ENCODE measurements at regions not wholly inside any gene's neighbourhood (a gene's known extent, or its start where the extent isn't known, plus 50 kb on each side); places are given as distances from the start of the nearest gene placed in this dataset.

DNA sequence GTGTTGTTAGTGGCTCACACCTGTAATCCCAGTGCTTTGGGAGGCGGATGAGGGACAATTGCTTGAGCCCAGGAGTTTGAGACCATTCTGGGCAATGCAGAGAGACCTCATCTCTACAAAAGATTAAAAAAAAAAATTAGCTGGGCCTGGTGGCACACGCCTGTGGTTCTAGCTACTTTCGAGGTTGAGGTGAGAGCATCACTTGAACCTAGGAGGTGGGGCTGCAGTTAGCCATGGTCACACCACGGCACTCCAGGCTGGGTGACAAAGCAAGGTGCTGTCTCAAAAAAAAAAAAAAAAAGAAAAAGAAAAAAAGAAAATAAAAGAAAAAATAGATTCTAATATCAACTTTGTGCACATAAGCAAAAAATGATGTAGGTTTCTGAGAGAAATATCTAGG is 1492.5 kb upstream of the TMEFF2 start:
- H3K36me3 ChIP-seq (ENCODE audit: control insufficient read depth in 2 of 2, insufficient read depth in 1 of 2, low read length in 2 of 2): no peaks in the 10 kb centered on the region
- H3K27ac ChIP-seq (ENCODE audit: extremely low read depth, low read depth, low read length): no peak overlapping the region
- H3K9me3 ChIP-seq (ENCODE audit: control insufficient read depth, insufficient read depth, low read depth, low read length): no peaks in the 10 kb centered on the region
- no peak overlapping the region for H3K4me3 ChIP-seq (ENCODE audit: low read depth, low read length)
- ChIA-PET POLR2A (no interaction called here), CTCF (no interaction called here)
- no peaks in the 10 kb centered on the region for H3K4me1 ChIP-seq (ENCODE audit: control insufficient read depth, insufficient read depth, low read length)
- TF ChIP-seq ZNF747 (tag by site-specific recombination; IDR thresholded peaks at IDR 0.05) (no peak), SALL2 (tag by site-specific recombination; IDR thresholded peaks at IDR 0.05; ENCODE audit: borderline replicate concordance) (no peak), ZNF596 (tag by site-specific recombination; IDR thresholded peaks at IDR 0.05) (no peak), GFI1B (tag by site-specific recombination; IDR thresholded peaks at IDR 0.05) (no peak), MEIS1 (CRISPR knock-in tag; IDR thresholded peaks at IDR 0.05; ENCODE audit: borderline replicate concordance) (no peak), ZBTB21 (tag by site-specific recombination; IDR thresholded peaks at IDR 0.05) (no peak), ZNF354C (tag by site-specific recombination; IDR thresholded peaks at IDR 0.05; ENCODE audit: borderline replicate concordance, low read depth) (no peak), ZNF175 (tag by site-specific recombination; IDR thresholded peaks at IDR 0.05) (no peak), OVOL3 (tag by site-specific recombination; IDR thresholded peaks at IDR 0.05) (no peak), SCRT1 (tag by site-specific recombination; IDR thresholded peaks at IDR 0.05; ENCODE audit: borderline replicate concordance) (no peak), ZNF548 (tag by site-specific recombination; IDR thresholded peaks at IDR 0.05) (no peak), MYNN (tag by site-specific recombination; IDR thresholded peaks at IDR 0.05; ENCODE audit: borderline replicate concordance) (no peak)
- TF ChIP-seq, protein P1, sequence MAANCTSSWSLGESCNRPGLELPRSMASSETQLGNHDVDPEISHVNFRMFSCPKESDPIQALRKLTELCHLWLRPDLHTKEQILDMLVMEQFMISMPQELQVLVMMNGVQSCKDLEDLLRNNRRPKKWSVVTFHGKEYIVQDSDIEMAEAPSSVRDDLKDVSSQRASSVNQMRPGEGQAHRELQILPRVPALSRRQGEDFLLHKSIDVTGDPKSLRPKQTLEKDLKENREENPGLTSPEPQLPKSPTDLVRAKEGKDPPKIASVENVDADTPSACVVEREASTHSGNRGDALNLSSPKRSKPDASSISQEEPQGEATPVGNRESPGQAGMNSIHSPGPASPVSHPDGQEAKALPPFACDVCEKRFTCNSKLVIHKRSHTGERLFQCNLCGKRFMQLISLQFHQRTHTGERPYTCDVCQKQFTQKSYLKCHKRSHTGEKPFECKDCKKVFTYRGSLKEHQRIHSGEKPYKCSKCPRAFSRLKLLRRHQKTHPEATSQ (tag by site-specific recombination; IDR thresholded peaks at IDR 0.05): no peak
- TF ChIP-seq, protein P2, sequence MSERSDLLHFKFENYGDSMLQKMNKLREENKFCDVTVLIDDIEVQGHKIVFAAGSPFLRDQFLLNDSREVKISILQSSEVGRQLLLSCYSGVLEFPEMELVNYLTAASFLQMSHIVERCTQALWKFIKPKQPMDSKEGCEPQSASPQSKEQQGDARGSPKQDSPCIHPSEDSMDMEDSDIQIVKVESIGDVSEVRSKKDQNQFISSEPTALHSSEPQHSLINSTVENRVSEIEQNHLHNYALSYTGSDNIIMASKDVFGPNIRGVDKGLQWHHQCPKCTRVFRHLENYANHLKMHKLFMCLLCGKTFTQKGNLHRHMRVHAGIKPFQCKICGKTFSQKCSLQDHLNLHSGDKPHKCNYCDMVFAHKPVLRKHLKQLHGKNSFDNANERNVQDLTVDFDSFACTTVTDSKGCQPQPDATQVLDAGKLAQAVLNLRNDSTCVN (tag by site-specific recombination; optimal IDR thresholded peaks at IDR 0.05): no peak
- TF ChIP-seq, protein P3, sequence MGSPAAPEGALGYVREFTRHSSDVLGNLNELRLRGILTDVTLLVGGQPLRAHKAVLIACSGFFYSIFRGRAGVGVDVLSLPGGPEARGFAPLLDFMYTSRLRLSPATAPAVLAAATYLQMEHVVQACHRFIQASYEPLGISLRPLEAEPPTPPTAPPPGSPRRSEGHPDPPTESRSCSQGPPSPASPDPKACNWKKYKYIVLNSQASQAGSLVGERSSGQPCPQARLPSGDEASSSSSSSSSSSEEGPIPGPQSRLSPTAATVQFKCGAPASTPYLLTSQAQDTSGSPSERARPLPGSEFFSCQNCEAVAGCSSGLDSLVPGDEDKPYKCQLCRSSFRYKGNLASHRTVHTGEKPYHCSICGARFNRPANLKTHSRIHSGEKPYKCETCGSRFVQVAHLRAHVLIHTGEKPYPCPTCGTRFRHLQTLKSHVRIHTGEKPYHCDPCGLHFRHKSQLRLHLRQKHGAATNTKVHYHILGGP (tag by site-specific recombination; IDR thresholded peaks at IDR 0.05): no peak

DNA sequence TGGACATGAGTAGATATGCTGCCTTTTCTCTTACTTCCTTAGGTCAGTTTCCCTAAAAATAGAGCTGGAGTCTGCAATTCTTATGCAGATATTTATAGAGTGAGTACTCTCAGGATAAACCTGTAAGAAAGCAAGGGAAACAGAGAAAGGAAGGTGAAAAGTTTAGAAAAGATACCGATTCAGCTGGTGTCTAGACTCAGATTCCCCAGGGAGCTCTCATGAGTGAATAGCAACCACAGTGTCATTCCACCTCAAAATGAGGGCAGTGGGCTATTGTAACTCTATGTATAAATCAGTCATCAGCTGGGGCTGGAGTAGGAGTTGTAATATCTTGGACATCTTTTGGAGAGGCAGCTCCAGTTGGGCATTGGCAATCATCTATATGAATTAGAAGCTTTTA is 1485.1 kb upstream of the TMEFF2 start:
- ChIA-PET CTCF (no interaction called here), POLR2A (no interaction called here)
- Histone ChIP-seq H3K4me1 (ENCODE audit: control insufficient read depth, insufficient read depth, low read length) (no peaks in the 10 kb centered on the region), H3K9me3 (ENCODE audit: control insufficient read depth, insufficient read depth, low read depth, low read length) (no peaks in the 10 kb centered on the region), H3K27ac (ENCODE audit: extremely low read depth, low read depth, low read length) (no peak overlapping the region), H3K36me3 (ENCODE audit: control insufficient read depth in 2 of 2, insufficient read depth in 1 of 2, low read length in 2 of 2) (no peaks in the 10 kb centered on the region), H3K4me3 (ENCODE audit: low read depth, low read length) (no peak overlapping the region)
- TF ChIP-seq ZNF670 (tag by site-specific recombination; IDR thresholded peaks at IDR 0.05; ENCODE audit: low read depth) (no peak), ZNF202 (tag by site-specific recombination; IDR thresholded peaks at IDR 0.05; ENCODE audit: borderline replicate concordance) (no peak), HOXD13 (CRISPR knock-in tag; IDR thresholded peaks at IDR 0.05; ENCODE audit: borderline replicate concordance) (no peak), ZNF777 (tag by site-specific recombination; IDR thresholded peaks at IDR 0.05; ENCODE audit: borderline replicate concordance) (no peak), KLF10 (tag by site-specific recombination; IDR thresholded peaks at IDR 0.05) (no peak), ZNF707 (tag by site-specific recombination; IDR thresholded peaks at IDR 0.05) (no peak)
